A673 (cell line): ENCODE measurements at regions not wholly inside any gene's neighbourhood (a gene's known extent, or its start where the extent isn't known, plus 50 kb on each side); places are given as distances from the start of the nearest gene placed in this dataset.

ENCODE experiments used
- EZH2 ChIP-seq: fragments of 200-600 bp; sonication (generic); IDR thresholded peaks from 2 replicates; pipeline ENCODE4 v1.6.1; 2017; ENCODE audit warnings: borderline replicate concordance, low read depth, mild to moderate bottlenecking, mixed read lengths, antibody characterized with exemption, low read length; ENCODE audit not compliant: poor library complexity, severe bottlenecking
- TF ChIP-seq, protein P1 (sequence below): fragments of 300-800, 200-600 bp; sonication (generic); conservative IDR thresholded peaks from 2 replicates; pipeline ENCODE4 v1.5.1; 2017; ENCODE audit warnings: low read depth, mild to moderate bottlenecking, antibody characterized with exemption, low read length, moderate library complexity, mixed read lengths

DNA sequence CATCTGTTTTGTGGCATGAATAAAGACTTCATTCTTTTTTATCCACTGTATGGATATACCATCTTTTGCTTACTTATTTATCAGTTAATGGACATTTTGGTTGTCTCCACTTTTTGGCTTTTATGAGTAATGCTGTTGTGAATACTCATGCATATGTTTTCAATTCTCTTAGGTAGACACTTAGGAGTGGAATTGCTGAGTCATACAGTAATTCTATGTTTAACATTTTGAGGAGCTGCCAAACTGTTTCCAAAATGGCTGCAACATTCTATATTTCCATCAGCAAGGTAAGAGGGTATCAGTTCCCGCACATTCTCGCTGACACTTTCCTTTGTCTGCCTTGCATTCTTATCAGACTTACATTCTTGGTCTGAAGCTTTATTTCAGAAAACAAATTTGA, 191.1 kb downstream of the WNT5A start:
- no peak for TF ChIP-seq EZH2
- TF ChIP-seq, protein P1, sequence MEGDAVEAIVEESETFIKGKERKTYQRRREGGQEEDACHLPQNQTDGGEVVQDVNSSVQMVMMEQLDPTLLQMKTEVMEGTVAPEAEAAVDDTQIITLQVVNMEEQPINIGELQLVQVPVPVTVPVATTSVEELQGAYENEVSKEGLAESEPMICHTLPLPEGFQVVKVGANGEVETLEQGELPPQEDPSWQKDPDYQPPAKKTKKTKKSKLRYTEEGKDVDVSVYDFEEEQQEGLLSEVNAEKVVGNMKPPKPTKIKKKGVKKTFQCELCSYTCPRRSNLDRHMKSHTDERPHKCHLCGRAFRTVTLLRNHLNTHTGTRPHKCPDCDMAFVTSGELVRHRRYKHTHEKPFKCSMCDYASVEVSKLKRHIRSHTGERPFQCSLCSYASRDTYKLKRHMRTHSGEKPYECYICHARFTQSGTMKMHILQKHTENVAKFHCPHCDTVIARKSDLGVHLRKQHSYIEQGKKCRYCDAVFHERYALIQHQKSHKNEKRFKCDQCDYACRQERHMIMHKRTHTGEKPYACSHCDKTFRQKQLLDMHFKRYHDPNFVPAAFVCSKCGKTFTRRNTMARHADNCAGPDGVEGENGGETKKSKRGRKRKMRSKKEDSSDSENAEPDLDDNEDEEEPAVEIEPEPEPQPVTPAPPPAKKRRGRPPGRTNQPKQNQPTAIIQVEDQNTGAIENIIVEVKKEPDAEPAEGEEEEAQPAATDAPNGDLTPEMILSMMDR: no peak
